ENCODE measurements at regions not wholly inside any gene's neighbourhood (a gene's known extent, or its start where the extent isn't known, plus 50 kb on each side); places are given as distances from the start of the nearest gene placed in this dataset.

GRCh38 chr6:138550346-138550767, 51.1 kb upstream of the NHSL1 start:
- no peak for DNase-seq

DNA sequence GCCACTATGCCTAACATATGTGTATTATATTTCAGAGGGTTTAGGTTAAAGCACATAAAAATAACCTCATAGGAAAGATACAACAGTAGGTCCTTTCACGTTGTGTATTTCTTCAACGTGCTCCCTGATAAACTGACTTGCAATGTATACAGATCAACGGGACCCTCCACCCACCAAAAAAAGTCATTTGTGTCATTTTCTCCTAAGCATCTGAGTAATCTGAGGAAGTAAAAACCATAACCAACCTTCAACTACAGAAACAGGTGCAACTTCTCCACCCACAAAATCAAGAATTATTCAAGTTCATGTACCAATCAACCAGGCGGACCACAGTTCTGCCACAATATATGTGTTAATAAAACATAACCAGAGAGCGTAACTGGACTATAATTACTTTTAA, 54.9 kb upstream of the NHSL1 start:
- DNase-seq, result no peak

DNA sequence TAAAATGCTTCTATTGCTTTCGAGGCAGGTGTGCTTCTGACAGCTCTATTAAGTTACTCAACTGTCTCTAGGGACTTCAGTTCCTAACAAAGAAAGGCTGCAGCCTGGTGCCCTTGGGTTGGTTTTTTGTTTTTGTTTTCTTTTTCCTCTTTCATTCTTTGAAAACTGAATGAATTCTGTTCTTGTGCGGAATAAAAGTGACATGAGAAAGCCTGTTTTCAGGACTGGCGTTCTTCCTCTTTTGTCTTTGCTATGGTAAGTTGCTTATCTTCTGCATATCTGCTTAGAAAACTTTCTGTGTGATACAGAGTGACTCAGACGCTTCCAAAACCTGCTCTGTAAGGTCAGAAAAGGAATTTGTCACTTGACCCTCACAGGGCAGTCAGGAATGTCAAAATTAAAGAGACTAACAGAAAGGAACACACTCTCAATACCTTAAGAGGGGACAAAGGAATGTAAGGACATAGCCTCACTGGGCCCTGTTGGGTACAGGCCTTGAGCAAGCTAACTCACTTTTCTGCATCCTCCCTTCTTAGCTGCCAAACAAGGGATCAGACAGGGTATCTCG, 56.2 kb upstream of the NHSL1 start:
- no peak for DNase-seq

GRCh38 chr6:138557147-138557546, 57.9 kb upstream of the NHSL1 start:
- no peak for DNase-seq

GRCh38 chr6:138559143-138559542, 59.8 kb upstream of the NHSL1 start:
- DNase-seq, result no peak

DNA sequence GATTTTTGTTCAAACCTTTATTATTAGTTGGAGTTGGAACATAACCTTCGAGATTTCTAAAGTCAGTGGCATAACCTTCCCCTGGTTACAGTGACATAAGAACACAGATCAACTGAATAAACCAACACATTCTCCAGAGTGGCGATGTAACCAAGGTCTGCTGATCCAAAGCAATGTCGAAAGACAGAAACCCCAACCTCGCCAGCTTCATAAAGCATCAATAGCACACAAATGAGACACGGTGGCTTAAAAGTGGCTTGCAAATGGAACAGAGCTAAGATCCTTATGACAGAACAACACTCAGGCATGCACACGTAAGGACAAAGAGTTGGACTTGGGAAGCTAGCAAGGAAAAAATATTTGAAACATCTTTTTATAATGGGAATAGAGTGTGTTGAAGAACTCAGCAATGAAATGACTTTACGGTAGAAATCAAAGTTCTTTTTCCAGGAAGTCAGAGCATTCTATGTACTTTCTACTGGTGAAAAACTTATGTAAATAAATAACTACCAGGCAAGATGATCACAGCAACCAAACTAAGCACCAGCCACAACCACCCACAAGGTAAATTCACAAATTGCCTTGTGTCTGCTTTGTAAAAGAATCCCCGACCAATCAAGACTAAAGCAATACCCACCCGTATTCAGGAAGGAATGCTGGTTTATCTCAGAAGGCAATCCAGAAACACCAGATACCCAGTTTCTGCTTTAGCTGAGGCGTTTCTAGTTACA, 61.0 kb upstream of the NHSL1 start:
- DNase-seq, result no peak

DNA sequence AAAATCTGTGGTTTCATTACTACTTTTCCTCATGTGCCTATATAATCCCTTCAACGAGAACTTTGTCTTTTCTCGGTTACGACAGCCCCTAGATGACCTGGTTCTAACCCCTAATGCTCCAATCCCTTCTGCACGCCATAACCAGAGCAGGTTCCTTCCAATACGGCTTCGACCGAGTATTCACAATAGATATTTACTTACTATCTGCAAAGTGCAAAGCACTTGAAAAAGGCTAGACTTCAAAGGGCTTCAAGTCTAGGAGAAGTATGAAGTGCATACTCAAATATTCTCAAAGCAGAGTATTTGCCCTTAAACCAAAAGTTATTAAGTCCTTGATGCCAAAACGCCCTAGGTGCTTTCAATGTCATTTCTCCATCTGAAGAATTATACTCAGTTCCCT, 63.4 kb upstream of the NHSL1 start:
- DNase-seq, result no peak

DNA sequence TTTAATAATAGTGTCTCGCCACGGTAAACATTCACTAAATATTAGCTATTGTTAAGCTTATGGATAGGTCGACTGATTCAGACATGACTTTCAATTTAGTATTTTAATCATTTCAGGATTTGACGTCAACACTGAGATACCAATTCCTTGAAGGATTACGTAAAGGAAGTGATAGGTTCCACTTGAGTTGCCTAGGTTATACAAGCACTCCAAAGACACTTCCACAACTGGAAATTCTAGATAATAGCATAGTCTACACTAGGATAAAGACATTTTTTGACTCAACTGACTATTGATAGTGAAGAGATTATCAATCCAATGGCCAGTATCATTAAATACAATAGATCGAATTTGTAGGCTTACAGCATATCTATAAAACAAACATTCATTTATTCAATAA, 63.9 kb upstream of the NHSL1 start:
- DNase-seq, result no peak

- no peak for DNase-seq
Measured at GRCh38 chr6:138563650-138564049, 64.4 kb upstream of the NHSL1 start.

GRCh38 chr6:138564170-138564721, 65.0 kb upstream of the NHSL1 start:
- DNase-seq, result no peak

DNA sequence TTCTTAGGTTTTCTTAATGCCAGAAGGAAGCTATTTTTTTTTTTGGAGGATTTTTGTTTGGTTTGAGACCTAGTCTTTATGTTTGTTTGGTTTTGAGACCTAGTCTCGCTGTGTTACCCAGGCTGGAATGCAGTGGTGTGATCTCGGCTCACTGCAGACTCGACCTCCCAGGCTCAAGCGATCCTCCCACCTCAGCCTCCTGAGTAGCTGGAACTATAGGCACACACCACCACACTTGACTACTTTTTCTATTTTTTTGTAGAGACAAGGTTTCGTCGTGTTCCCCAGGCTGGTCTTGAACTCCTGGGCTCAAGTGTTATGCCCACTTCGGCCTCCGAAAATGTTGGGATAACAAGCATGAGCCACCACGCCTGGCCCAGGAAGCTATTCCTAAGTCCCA, 67.8 kb upstream of the NHSL1 start:
- no peak for DNase-seq

DNA sequence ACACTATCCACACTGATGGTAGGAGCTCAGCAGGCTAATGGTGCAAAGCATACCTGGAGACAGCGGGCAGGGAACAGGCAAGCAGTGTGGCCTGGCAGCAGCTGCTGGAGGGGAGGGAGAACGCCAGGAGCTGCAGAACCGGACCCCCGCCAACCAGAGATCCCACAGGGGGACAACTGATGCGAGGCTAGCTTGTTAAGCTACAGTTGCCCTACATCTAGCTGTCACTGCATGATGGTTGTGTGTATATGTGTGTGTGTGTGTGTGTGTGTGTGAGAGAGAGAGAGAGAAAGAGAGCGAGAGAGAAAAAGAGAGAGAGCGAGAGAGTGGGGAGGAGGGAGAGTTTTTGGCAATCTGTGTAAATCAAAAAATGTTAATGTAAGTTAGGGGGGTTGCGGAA, 69.7 kb upstream of the NHSL1 start:
- DNase-seq, result no peak

DNA sequence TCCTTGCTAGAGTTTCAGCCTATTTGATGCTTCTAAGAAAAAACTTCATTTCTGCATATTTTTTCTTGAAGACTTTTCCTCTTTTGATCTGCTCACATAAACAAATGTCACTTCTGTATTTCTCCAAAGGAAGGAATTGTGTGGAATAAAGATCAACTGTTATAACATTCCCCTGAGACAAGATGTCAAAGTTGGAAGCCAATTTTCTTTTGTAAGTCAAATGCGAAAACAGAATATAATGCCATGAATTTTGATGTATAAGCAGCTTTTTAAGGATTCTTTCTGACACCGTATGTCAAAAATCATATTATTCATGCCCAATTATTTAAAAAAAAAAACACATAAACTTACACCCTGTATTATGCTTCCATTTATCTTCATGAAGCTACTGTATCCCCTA, 70.3 kb upstream of the NHSL1 start:
- no peak for DNase-seq

GRCh38 chr6:138569970-138570724, 70.9 kb upstream of the NHSL1 start:
- no peak for DNase-seq

- DNase-seq, result no peak
Measured at GRCh38 chr6:138570725-138571029, 71.4 kb upstream of the NHSL1 start.

DNA sequence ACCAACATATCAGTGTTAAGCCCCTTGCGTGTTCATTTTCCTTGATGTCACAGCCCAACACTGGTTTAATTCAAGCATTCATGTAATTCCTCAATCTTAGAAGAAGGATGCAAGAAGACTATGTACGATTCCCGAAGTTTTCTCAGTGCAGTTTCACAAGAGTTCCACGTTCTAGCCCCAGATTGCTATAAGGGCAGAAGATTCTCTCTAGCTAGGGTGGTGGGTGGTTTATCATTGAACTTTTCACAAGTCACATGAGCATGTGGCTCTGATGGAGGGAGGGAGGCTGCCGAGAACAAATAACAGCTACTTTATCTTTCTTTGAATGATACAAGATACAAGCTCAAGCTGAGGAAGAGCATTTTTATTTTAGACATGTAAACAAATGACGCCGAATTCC, 71.9 kb upstream of the NHSL1 start:
- DNase-seq, result no peak

DNA sequence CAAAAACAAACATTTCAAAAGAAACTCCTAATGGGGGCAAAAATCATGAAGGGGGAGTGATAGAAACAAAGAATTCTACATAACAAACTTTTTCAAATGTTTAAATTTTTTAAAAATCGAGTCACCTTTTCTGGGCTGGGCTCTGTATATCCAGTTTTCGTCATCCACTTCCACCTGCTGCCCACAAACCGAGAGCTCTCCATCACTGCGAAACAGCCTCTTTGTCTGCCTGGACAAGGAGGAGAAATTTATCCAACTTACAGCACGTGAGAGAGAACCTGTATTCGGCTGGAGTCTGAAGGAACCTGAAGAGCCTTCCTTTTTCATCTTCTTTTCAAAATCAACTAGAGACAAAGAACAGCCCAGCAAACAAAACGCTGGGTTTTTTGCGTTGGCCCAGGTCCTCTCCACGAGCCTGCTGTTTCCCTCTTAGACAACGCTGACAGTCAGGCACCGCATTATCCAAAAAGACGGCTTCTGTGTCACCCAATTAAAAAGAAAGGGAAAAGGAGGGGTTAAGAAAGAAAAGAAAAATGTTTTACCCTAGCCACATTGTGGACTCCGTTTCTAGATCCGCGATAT, 72.4 kb upstream of the NHSL1 start:
- DNase-seq, result no peak

DNA sequence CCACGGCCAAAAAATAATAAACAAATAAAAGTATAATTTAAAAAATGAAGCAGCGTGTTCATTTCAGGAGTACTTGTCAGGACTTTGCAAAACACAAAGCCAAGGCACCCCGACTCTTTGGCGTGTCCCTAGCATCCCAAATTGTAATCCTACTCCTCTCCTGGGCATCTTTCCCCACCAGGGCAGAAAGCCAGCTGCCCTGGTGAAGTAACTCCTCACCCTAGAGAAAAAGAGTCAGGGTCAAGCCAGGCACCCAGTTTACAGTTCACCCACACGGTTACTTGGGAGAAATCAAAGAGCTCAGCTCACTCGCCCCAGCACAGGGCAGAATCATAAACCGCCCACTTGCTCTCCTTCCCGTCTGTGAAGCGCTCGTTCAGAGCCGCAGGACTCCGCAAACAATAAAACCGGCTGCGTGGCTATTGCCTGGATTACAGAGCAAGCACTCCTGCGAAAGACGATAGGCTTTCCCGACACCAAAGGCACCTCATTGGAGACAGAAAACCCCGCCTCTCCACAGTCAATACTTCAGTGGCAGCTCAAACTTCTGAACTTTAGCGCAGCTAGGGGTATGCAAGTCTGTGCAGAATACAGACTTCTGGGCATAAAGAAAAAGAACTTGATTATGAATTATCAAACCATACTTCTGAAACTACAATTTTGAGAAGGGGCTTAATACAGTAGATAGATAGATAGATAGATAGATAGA, 73.0 kb upstream of the NHSL1 start:
- DNase-seq, result no peak

- no peak for DNase-seq
Measured at GRCh38 chr6:138572885-138573284, 73.6 kb upstream of the NHSL1 start.

DNA sequence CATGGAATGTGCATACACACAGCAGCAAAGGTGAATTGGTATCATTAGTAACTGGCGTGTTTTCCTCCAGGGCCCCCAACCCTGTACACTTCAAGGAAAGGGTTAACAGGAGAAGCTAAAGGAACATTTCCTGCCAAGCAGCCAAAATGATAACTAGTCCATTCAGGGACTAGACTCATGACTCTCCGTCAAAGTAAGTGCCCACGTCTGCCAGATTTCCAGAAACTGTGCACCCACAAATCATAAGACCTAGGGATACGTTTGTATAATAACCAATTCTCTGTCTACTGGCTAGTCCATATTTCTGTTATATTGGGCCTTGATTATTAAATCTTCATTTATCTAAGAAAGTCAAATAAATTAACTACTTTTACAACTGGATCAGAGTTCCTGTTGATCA, 76.0 kb upstream of the NHSL1 start:
- DNase-seq, result no peak

- no peak for DNase-seq
Measured at GRCh38 chr6:138576313-138576712, 77.0 kb upstream of the NHSL1 start.

DNA sequence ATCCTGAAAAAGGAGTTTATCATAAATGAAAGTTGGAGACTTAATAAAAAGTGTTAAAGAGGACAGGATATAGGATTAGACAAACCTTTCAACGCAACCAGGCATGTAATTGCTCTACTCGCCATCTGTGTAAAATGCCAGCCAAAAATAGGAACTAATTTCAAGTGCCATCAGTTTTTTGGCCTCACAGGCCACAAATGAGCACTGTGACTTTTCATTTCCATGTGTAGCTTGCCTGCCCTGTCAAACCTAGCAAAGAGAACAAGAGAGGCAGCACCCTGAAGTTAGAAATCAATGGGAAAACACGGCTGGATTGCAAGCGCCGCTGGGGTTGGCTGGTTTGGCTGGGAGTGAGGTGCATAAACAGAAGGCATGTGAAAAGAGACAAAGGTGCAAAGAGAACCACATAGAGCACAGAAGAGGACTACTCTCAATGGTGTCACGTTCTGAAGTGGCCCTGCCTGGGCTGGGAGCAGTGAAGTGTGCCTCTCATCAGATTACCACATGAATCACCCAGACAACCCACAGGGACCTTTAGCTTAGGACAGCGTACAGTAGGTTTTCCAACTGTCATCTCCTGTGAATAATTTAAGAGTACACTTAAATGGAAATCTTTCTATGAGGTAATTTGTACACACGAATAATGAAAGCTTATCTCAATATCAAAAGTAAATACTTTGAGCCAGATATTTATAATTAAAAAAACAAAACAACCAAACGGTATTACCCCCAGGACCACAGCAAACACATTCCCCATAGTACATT, 78.0 kb upstream of the NHSL1 start:
- DNase-seq, result no peak

All from CD4-positive, alpha-beta T cell treated with Interleukin-6 for 4 hours (primary cell).